ENCODE measurements at regions not wholly inside any gene's neighbourhood (a gene's known extent, or its start where the extent isn't known, plus 50 kb on each side); places are given as distances from the start of the nearest gene placed in this dataset.
"Not testable (repeated sequence)": the region's sequence is repeated elsewhere in the genome, so short reads cannot be mapped to it uniquely, and the experiment has no call there.

- no peak for DNase-seq (ENCODE audit: low spot score)
Observed at GRCh38 chr17:53330756-53331155, 492.0 kb upstream of the KIF2B start.

- no peak for DNase-seq (ENCODE audit: low spot score)
Observed at GRCh38 chr17:53321651-53322050, 501.1 kb upstream of the KIF2B start.

GRCh38 chr17:53319947-53320346 lies 502.8 kb upstream of the KIF2B start:
- no peak for DNase-seq (ENCODE audit: low spot score)

- DNase-seq (ENCODE audit: low spot score): no peak
Observed at GRCh38 chr17:53316988-53317387, 505.7 kb upstream of the KIF2B start.

GRCh38 chr17:53316073-53316472 lies 506.7 kb upstream of the KIF2B start:
- DNase-seq (ENCODE audit: low spot score): no peak

- DNase-seq (ENCODE audit: low spot score): no peak
Observed at GRCh38 chr17:53314521-53314920, 508.2 kb upstream of the KIF2B start.

GRCh38 chr17:53313746-53314145 lies 509.0 kb upstream of the KIF2B start:
- DNase-seq (ENCODE audit: low spot score): no peak

GRCh38 chr17:53278466-53278865 lies 544.3 kb upstream of the KIF2B start:
- DNase-seq (ENCODE audit: low spot score): no peak

- no peak for DNase-seq (ENCODE audit: low spot score)
Observed at GRCh38 chr17:53273126-53273525, 549.6 kb upstream of the KIF2B start.

- no peak for DNase-seq (ENCODE audit: low spot score)
Observed at GRCh38 chr17:53270936-53271335, 551.8 kb upstream of the KIF2B start.

GRCh38 chr17:53264730-53265129 lies 558.0 kb upstream of the KIF2B start:
- DNase-seq (ENCODE audit: low spot score): no peak

- DNase-seq (ENCODE audit: low spot score): no peak
Observed at GRCh38 chr17:53253956-53254597, 568.6 kb upstream of the KIF2B start.

GRCh38 chr17:53249036-53249435 lies 573.7 kb upstream of the KIF2B start:
- DNase-seq (ENCODE audit: low spot score): no peak

- no peak for DNase-seq (ENCODE audit: low spot score)
Observed at GRCh38 chr17:53234138-53234537, 588.6 kb upstream of the KIF2B start.

- DNase-seq (ENCODE audit: low spot score): no peak
Observed at GRCh38 chr17:53227514-53227913, 595.2 kb upstream of the KIF2B start.

GRCh38 chr17:53227111-53227510 lies 595.6 kb upstream of the KIF2B start:
- DNase-seq (ENCODE audit: low spot score): no peak

- no peak for DNase-seq (ENCODE audit: low spot score)
Observed at GRCh38 chr17:53219821-53220220, 602.9 kb upstream of the KIF2B start.

GRCh38 chr17:53218723-53219122 lies 604.0 kb upstream of the KIF2B start:
- DNase-seq (ENCODE audit: low spot score): no peak

- no peak for DNase-seq (ENCODE audit: low spot score)
Observed at GRCh38 chr17:53217311-53217710, 605.4 kb upstream of the KIF2B start.

- not testable (repeated sequence) for DNase-seq (ENCODE audit: low spot score)
Observed at GRCh38 chr17:53208935-53209334, 613.8 kb upstream of the KIF2B start.

GRCh38 chr17:53193044-53193443 lies 629.7 kb upstream of the KIF2B start:
- DNase-seq (ENCODE audit: low spot score): no peak

GRCh38 chr17:53191878-53192277 lies 630.8 kb upstream of the KIF2B start:
- peak; percentile 27 for DNase-seq (ENCODE audit: low spot score)

GRCh38 chr17:53186001-53186400 lies 636.7 kb upstream of the KIF2B start:
- no peak for DNase-seq (ENCODE audit: low spot score)

- no peak for DNase-seq (ENCODE audit: low spot score)
Observed at GRCh38 chr17:53176629-53177028, 646.1 kb upstream of the KIF2B start.

GRCh38 chr17:53168413-53168812 lies 654.3 kb upstream of the KIF2B start:
- no peak for DNase-seq (ENCODE audit: low spot score)

Data from D341Med (cell line).